CD4-positive, alpha-beta T cell treated with Interleukin-4 for 4 hours (primary cell): ENCODE measurements at regions not wholly inside any gene's neighbourhood (a gene's known extent, or its start where the extent isn't known, plus 50 kb on each side); places are given as distances from the start of the nearest gene placed in this dataset.
"Not testable (repeated sequence)": the region's sequence is repeated elsewhere in the genome, so short reads cannot be mapped to it uniquely, and the experiment has no call there.

Source experiments
- DNase-seq: peaks from one replicate; pipeline ENCODE4 v3.0.0-alpha.2; 2020

DNA sequence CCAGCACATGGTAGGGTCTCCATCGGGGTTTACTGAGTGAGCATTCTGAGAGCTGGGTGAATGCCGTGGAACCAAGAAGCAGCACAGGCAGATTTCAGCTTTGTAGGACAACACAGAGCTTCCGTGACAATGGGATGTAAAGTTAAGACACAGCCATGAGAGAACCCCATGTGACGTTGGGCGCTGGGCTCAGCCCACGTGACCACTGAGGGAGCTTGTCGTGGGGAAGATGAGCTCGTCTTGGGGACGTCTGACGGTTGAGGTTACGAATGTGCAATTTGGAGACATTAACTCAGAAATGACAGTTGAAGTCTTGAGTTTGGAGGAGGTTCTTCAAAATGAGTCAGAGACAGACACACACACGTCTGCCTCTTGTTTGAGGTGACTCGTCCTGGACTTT lies 51.5 kb upstream of the MUC20 start:
- not testable (repeated sequence) for DNase-seq

GRCh38 chr3:195668131-195668766 lies 52.5 kb upstream of the MUC20 start:
- DNase-seq, result not testable (repeated sequence)

- not testable (repeated sequence) for DNase-seq
Observed at GRCh38 chr3:195665311-195665710, 55.5 kb upstream of the MUC20 start.

- not testable (repeated sequence) for DNase-seq
Observed at GRCh38 chr3:195664131-195664530, 56.6 kb upstream of the MUC20 start.

DNA sequence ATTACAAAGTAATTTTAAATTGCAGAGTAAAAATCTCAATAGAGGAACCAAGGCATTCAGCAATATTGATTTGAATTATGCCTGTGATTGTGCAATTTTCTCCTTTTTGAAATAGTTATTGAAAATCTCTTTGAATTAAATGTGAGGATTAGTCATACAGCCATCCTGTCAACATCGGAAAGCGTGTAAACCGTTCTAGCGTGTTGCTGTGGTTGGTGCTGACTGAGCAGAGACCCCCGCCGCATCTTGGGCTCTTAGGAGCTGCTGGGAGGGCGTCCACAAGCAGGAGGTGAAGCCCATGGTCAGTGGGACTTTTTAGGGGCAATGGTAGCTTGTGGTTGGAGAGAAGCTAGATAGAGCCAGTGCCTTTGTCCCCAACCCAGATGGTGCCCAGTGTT lies 61.6 kb upstream of the MUC20 start:
- not testable (repeated sequence) for DNase-seq

DNA sequence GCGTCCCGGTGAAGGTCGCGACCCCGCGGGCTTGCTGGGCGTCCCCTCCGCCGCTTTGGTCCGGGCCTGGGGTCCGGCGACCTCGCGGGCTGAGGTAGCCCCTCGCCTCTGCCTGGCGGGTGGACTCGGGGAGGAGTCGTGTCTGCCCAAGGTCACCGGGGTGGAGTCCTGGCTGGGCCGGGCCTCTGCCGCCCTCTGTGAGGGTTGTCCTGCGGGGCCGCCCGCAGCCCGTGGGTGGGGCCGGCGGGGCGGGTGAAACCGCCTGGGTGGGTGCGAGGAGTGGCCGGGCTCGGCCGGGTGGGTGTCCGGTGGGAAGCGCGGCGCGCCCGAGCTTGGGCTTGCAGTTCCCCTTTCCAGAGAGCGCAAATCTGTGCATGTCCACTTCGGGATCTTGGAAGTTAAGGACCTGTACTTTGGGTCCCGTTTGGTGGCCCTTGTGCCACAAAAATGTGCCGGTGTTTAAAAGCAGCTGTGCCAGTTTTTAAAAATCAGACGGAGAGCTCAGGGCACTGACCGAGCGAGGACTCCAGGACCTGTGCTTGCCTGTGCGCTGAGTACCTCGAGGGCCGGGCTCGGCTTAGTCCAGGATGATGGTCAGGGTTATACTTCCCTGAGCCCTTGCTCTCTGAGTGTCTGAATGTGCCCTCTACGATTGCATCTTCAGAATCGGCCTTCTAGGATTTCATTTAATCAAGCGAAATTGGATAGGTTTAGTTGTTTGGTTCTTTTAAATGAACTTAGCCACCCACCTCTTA lies 62.2 kb upstream of the MUC20 start:
- DNase-seq, result not testable (repeated sequence)

GRCh38 chr3:195657475-195658372 lies 63.1 kb upstream of the MUC20 start:
- peak; percentile 91 for DNase-seq

DNA sequence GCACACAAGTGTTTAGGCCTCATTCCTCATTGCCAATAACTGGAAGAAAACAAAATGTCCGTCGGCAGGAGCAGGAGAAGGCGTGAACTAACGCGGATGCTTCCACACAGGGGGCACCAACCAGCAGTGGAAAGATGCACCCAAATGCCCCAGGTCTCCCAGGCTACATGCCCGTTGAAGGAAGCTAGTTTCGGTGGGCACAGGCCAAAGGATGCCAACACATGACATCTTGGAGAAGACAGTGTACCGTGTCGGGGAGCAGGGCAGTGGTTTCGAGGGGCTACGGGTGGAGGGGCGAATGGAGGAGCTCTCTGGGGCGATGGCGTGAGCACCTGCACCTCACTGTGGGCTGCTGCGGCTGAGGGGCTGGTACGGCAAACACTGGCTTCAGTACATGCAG lies 64.7 kb upstream of the MUC20 start:
- not testable (repeated sequence) for DNase-seq

DNA sequence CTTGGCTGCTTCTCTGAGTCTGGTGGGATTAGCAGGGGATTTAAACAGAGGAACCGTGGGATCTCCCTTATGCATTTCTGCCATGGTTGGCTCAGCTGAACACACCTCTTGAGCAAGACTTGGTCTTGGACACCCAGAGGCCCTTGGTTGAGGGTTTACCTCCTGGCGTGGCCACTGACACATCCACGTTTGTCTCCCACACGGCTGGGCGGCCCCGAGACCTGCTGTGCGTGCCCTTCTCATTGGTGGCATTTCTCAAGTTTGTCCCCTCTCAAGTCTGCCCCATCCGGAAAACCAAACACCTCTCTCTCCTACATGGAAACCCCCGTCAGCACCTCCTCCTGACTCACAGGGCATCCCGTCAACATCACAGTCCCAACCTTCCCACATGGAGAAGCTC lies 66.0 kb upstream of the MUC20 start:
- not testable (repeated sequence) for DNase-seq

DNA sequence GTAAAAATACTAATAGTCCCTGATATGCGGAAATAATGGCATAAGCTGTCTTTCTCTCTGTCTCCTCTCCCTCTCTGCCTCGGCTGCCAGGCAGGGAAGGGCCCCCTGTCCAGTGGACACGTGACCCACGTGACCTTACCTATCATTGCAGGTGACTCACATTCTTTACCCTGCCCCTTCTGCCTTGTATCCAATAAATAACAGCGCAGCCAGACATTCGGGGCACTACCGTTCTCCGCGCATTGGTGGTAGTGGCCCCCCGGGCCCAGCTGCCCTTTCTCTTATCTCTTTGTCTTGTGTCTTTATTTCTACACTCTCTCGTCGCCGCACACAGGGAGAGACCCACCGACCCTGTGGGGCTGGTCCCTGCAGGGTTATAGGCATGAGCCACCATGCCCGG lies 66.6 kb upstream of the MUC20 start:
- not testable (repeated sequence) for DNase-seq

- not testable (repeated sequence) for DNase-seq
Observed at GRCh38 chr3:195653641-195654040, 67.1 kb upstream of the MUC20 start.

DNA sequence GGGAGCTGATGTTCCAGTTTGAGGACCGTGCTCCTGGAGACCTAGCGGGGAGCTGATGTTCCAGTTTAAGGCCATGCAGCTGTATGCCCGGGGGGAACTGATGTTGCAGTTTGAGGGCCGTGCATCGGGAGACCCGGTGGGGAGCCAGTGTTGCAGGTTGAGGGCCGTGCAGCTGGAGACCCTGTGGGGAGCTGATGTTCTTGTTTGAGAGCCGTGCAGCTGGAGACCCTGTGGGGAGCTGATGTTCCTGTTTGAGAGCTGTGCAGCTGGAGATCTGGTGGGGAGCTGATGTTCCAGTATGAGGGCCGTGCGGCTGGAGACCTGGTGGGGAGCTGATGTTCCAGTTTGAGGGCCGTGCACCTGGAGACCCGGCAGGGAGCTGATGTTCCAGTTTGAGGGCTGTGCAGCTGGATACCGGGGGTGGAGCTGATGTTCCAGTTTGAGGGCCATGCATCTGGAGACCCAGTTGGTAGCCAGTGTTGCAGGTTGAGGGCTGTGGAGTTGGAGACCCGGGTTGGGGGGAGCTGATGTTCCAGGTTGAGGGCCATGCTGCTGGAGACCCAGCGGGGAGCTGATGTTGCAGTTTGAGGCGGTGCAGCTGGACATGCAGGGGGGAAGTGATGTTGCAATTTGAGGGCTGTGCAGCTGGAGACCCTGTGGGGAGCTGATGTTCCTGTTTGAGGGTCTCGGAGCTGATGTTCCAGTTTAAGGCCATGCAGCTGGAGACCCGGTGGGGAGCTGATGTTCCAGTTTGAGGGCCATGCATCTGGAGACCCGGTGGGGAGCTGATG lies 64.4 kb upstream of the APOD start:
- not testable (repeated sequence) for DNase-seq

DNA sequence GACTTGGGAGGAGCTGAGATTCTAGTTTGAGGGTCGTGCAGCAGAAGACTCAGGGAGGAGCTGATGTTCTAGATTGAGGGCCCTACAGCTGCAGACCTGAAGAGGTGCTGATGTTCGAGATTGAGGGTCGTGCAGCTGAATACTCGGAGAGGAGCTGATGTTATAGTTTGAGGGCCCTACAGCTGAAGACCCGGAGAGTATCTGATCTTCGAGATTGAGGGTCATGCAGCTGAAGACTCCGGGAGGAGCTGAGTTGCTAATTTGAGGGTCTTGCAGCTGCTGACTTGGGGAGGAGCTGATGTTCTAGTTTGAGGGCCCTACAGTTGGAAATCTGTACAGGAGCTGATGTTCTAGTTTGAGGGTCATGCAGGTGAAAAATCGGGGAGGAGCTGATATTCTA lies 62.1 kb upstream of the APOD start:
- DNase-seq, result not testable (repeated sequence)

GRCh38 chr3:195643245-195643644 lies 59.5 kb upstream of the APOD start:
- not testable (repeated sequence) for DNase-seq

- DNase-seq, result not testable (repeated sequence)
Observed at GRCh38 chr3:195642311-195642710, 58.6 kb upstream of the APOD start.

GRCh38 chr3:195638456-195638855 lies 54.7 kb upstream of the APOD start:
- not testable (repeated sequence) for DNase-seq

DNA sequence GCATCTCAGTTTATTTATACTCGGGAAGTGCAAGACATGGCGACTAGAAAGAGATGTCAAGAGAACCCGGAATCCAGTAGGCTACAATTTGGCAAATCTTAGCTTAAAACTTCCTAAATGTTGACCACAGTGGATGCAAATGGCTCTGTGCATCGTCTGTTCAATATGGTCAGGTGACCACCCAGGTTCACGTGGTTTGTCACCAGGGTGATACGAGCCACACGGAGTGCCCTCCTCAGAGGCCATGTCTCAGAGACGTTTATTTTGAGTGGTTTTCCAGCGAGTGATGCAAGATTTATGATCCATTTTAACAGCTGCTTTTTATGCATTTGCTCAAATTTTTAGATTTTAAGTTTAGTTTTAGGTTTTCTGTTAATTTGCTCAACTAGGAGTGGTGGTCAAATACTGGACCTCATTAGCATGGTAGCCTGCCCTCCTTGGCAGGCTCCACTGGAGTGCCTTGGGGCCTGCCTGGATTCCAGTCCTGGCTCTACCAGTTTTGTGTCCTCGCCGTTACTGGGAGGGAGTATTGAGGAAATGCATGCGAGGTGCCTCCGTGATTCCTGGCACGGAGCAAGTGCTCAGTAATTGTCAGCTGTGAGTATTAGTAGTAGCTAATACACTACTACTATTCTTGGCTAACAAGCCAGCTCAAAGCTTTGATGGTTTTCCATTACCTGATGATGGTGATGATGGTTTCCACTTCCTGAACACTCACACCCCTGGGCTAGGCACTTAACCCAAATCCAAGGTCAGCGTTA lies 53.9 kb upstream of the APOD start:
- not testable (repeated sequence) for DNase-seq

DNA sequence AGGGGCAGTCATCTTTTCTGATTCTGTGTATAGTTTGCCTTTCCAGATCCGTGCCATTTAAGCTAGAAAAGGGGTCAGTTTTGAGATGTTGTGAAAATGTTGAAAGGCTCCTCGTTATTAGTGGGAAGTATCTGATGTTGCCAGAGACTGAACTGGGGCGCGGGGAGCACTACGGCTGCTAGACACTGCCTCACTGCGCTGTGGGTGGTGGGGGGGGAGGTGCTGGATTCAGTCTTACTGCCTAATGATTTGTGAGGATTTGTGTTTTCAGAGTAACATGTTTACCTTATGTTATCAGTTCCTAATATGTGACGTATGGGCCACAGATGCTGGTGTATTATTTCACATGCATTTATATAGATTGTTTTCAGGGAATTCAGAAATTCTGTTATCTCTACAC lies 53.3 kb upstream of the APOD start:
- DNase-seq, result not testable (repeated sequence)

- DNase-seq, result not testable (repeated sequence)
Observed at GRCh38 chr3:195635898-195636685, 52.4 kb upstream of the APOD start.

DNA sequence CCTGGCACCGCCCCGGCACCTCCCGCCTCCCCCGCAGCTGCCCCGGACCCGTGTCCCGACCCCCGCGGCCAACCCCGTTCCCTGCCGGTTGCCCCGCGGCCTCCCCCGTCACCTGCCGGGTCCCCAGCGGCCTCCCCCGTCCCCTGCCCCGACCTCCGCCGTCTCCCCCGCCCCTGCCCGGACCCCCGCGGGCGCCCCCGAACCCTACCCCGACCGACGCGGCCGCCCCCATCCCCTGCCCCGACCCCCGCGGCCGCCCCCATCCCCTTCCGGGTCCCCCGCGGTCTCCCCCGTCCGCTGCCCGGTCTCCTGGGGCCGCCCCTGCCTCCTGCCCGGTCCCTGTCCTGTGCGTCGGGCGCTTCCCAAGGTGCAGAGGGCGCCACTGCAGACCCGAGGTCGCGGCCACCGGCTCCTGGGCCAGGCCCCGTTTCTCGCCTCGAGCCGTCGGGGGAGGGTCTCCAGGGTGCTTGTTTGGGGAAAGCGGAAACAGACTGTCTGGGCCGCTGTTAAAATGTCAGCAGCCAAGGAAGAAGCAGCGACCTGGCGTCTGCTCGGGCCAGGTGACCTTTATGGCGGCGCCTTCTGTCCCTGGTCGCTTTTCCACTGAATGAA lies 51.6 kb upstream of the APOD start:
- DNase-seq, result not testable (repeated sequence)
